Transverse colon (tissue), 4 donors: ENCODE measurements at regions not wholly inside any gene's neighbourhood (a gene's known extent, or its start where the extent isn't known, plus 50 kb on each side); places are given as distances from the start of the nearest gene placed in this dataset.

Experiments used
- CTCF ChIP-seq, 5 experiments: fragments of 200-600 bp in 3 of 5; fragments of 450-650 bp in 2 of 5; sonication (generic) in 3 of 5; IDR thresholded peaks; 1 replicate in 2 of 5; 2 replicates in 3 of 5; pipeline ENCODE4 v1.5.1; 2016 to 2017; ENCODE audit warnings: antibody characterized with exemption in 5 of 5, inconsistent platforms in 3 of 5, mild to moderate bottlenecking in 2 of 5, moderate library complexity in 1 of 5
- POLR2AphosphoS5 ChIP-seq, 3 donors: sonication (generic); formaldehyde crosslinking; IDR thresholded peaks; one replicate each; pipeline ENCODE4 v1.6.1; 2016; ENCODE audit warnings: antibody characterized with exemption in 3 of 3

GRCh38 chr4:79022529-79022928 is 83.3 kb upstream of the PAQR3 start:
- TF ChIP-seq CTCF (IDR thresholded peaks at IDR 0.05) (no peak), POLR2AphosphoS5 (IDR thresholded peaks at IDR 0.05) (no peak)
